GM10266 (cell line): ENCODE measurements at regions not wholly inside any gene's neighbourhood (a gene's known extent, or its start where the extent isn't known, plus 50 kb on each side); places are given as distances from the start of the nearest gene placed in this dataset.

ENCODE experiments used
- DNase-seq: peaks from one replicate; pipeline ENCODE4 v3.0.0; 2012; ENCODE audit errors: extremely low spot score
- TF ChIP-seq, protein P1 (sequence below): IDR thresholded peaks from 2 replicates; pipeline ENCODE4 v1.5.1; 2012; ENCODE audit warnings: mild to moderate bottlenecking, low read depth; ENCODE audit not compliant: control insufficient read depth, insufficient read depth; ENCODE audit errors: missing control alignments

DNA sequence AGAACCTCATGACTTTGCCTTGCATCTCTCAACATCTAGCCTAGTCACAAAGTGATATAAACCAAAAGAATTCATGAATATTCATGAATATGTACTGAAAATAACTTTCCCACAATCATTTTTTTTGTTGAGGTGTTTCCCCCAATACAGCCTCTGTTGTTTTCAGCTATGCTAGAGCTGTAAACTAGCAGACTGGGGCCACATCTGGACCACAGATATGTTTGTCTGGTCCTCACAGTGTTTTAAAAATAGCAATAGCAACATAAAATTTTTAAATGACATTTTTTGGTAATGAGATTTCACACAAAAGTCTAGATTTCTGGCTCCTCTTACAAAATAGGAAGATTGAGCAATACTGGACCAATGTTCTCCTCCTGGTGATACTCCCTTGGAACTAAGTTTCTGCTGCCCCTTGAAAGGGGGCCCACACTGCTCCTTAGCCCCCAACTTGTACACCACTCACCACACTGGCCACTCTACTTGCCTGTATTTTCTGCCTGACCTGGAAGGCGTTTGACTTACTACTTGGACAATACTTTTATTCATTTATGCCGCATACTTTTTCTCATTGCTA, 81.2 kb downstream of the BMP4 start:
- no peak for DNase-seq

DNA sequence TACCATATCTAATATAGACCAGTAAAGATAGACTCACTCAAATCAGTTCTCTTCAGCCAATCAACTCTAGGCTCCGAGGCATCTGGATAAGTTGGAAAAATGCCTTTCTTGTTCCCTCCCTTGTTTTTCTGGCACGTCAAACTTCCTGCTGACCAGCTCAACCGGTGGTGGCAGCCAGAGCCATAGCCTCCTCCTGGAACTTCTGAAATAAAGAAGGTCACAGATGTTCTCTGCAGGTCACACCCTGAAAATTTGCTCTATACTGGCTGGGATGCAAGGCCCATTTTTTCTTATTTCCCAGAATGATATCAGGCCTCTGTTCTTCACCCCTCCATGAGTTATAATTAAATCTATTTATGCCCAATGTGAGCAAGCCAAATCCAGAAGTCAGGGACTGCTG, 81.9 kb downstream of the BMP4 start:
- TF ChIP-seq, protein P1, sequence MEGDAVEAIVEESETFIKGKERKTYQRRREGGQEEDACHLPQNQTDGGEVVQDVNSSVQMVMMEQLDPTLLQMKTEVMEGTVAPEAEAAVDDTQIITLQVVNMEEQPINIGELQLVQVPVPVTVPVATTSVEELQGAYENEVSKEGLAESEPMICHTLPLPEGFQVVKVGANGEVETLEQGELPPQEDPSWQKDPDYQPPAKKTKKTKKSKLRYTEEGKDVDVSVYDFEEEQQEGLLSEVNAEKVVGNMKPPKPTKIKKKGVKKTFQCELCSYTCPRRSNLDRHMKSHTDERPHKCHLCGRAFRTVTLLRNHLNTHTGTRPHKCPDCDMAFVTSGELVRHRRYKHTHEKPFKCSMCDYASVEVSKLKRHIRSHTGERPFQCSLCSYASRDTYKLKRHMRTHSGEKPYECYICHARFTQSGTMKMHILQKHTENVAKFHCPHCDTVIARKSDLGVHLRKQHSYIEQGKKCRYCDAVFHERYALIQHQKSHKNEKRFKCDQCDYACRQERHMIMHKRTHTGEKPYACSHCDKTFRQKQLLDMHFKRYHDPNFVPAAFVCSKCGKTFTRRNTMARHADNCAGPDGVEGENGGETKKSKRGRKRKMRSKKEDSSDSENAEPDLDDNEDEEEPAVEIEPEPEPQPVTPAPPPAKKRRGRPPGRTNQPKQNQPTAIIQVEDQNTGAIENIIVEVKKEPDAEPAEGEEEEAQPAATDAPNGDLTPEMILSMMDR = no peak
- no peak for DNase-seq

More for the DNA sequence above, 81.2 kb downstream of the BMP4 start:
- TF ChIP-seq, protein P1 = no peak

DNA sequence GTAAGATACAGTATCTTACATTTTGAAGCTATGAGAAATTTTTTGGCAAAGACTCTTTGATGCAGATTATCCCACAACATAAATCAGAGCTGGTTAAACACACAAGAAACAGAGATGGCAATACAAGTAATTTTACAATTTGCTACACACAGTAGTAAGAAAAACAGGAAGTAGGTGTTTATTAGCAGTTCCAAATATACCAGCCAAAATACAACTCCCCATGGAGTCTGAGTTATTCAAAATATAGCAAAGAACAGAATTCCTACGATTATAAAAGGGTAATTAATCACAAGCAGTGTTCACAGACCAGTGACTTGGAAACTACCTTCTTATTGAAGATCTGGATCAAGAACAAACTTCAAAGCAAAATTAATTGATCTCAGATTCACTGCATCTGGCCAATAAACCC, 83.9 kb downstream of the BMP4 start:
- TF ChIP-seq, protein P1 = no peak
- no peak for DNase-seq

DNA sequence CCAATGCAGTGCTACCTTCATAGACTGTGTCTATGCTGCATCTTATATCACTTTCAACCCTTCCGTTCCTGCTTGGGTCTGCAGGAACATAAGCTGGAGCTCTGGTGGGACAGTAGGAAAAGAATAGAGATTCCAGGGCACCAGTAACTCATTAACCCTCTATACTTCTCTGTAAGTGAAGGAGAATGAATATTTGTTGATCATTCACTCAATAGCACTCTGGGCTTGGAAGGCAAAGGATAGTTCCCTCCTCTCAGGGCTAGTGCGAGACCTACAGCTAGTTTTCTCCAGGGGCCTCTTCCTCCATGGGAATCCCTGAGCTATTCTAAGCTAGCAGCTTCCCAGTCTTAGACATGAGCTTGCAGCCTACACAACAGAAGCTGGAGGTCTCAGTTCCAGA, 84.7 kb downstream of the BMP4 start:
- DNase-seq = no peak
- TF ChIP-seq, protein P1 = no peak

DNA sequence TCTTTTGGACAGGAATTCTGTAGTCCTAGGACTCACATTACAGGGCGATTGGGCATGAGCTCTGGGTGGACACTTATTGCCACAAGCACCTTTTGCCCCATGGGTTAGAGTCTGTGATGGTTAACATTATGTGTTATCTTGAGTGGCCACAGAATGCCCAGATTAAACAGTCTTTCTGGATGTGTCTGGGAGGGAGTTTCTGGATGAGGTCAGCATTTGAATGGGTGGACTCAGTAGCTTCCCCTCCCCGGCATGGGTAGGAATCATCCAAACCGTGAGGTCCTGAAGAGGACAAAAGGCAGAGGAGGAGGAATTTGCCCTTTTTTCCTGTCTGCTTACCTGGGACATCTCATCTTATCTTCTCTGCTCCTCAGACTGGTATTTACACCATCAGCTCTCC, 85.6 kb downstream of the BMP4 start:
- TF ChIP-seq, protein P1 = no peak
- DNase-seq = no peak

DNA sequence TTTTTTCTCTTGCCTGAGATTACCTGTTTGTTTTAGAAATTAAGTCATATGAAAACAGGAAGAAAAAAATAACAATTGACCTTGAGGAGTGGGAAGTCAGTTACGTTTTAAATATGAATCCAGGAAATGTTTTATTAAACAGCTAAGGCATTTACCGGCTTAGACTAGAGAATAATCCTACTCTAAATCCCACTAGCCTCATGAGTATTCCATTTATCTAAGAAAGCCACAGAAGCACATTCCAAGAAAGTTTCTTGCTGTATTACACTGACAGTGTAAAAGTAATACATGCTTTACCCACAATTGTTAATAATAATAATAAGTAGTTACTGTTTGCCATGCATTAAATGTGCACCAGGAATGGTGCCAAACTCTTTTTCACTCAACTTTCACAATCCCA, 90.9 kb downstream of the BMP4 start:
- DNase-seq = no peak

DNA sequence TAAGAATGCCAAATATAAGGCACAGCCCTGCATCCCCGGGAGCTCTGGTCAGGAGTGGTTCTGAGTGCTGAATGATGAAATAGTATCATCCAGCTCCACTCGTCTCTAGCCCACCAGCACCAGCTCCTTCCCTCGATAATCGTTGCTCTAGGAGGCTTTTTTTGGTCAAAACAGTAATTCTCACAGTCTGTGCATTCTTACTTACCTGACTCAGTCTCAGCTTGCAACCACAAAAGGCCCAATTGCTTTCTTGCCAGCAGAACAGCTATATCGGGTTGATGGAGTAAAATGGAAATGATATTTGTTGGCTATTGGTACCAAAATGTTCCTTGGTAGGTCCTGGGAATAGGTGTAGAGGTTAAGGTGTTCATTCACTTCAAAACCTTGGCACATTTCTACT, 94.8 kb downstream of the BMP4 start:
- no peak for DNase-seq
- TF ChIP-seq, protein P1 = no peak

More for the DNA sequence above, 90.9 kb downstream of the BMP4 start:
- TF ChIP-seq, protein P1 = no peak
